GM12873 (cell line): ENCODE measurements at regions not wholly inside any gene's neighbourhood (a gene's known extent, or its start where the extent isn't known, plus 50 kb on each side); places are given as distances from the start of the nearest gene placed in this dataset.

Experiments
- CTCF ChIP-seq: IDR thresholded peaks from 2 replicates; pipeline ENCODE4 v1.5.1; 2012; ENCODE audit warnings: low read depth, mild to moderate bottlenecking, moderate library complexity, low read length, control low read depth; ENCODE audit not compliant: insufficient read depth; ENCODE audit errors: missing control alignments

DNA sequence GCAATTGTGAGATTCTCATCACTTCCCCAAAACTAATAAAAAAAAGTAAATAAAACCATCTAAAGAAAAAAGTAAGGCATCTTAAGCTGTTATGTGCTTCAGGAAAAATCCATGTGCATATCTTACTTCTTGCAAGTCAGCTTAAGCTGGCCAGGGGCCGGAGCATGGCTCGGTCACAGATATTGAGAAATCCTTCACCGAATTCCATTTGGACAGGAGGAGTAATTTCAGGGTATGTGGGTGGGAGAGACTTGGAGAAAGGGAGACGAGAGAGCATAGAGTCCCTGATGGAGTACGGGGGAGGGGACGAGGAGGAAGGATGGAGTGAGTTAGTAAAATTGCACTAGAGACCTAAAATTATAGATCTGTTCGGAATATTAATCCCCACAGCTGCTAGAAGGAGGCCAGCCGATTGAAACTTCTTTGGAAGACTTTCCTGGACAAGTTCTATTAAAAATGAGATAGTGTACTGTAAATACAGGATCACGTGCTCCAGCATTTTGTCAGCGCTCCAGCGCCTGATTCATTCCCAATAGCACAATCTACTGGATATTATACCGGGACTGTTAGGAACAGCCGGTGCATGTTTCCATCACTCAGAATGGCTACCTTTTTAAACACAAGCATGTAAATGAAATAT, 438.5 kb downstream of the ZNF516 start:
- no peak for TF ChIP-seq CTCF

DNA sequence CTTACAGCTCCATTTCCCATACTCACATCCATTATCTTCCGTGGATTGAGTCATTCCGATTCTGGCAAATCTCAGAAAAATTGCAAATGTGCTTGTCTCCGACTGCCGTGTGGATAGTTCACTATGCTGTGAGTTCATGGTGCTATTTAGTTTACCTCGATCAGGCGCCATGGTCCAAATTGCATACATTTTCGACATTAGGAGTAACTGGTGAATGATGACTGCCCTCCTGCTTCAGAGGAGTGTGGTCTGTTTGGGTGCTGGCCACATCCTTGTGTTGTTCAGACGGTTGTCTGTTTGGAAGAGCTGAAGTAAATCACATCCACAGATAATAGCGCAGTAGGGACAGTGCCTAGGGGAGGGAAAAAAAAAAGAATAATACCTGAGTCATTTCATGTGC, 439.5 kb downstream of the ZNF516 start:
- no peak for TF ChIP-seq CTCF

- TF ChIP-seq CTCF, result no peak
Observed at GRCh38 chr18:76055025-76055424, 440.0 kb downstream of the ZNF516 start.

GRCh38 chr18:76054156-76054555, 440.9 kb downstream of the ZNF516 start:
- TF ChIP-seq CTCF, result no peak

GRCh38 chr18:76053551-76053950, 441.5 kb downstream of the ZNF516 start:
- TF ChIP-seq CTCF, result no peak

- no peak for TF ChIP-seq CTCF
Observed at GRCh38 chr18:76052227-76052595, 442.8 kb downstream of the ZNF516 start.

- TF ChIP-seq CTCF, result no peak
Observed at GRCh38 chr18:76051396-76052226, 443.4 kb downstream of the ZNF516 start.
